ENCODE measurements at regions not wholly inside any gene's neighbourhood (a gene's known extent, or its start where the extent isn't known, plus 50 kb on each side); places are given as distances from the start of the nearest gene placed in this dataset.
A peak's percentile ranks its signal among the peaks of the same experiment; 100 is the strongest.
"Not testable (repeated sequence)": the region's sequence is repeated elsewhere in the genome, so short reads cannot be mapped to it uniquely, and the experiment has no call there.

- H3K79me2 ChIP-seq (ENCODE audit: low read depth): no peaks in the 10 kb centered on the region
- no peaks in the 10 kb centered on the region for H3K9me3 ChIP-seq (ENCODE audit: low read depth)
- peaks cover 8% of the 10 kb centered on the region for H3K9me3 Mint-ChIP-seq
- no peaks in the 10 kb centered on the region for H3K36me3 ChIP-seq
- no peak overlapping the region for H3K27ac Mint-ChIP-seq
- TF ChIP-seq, protein P1, sequence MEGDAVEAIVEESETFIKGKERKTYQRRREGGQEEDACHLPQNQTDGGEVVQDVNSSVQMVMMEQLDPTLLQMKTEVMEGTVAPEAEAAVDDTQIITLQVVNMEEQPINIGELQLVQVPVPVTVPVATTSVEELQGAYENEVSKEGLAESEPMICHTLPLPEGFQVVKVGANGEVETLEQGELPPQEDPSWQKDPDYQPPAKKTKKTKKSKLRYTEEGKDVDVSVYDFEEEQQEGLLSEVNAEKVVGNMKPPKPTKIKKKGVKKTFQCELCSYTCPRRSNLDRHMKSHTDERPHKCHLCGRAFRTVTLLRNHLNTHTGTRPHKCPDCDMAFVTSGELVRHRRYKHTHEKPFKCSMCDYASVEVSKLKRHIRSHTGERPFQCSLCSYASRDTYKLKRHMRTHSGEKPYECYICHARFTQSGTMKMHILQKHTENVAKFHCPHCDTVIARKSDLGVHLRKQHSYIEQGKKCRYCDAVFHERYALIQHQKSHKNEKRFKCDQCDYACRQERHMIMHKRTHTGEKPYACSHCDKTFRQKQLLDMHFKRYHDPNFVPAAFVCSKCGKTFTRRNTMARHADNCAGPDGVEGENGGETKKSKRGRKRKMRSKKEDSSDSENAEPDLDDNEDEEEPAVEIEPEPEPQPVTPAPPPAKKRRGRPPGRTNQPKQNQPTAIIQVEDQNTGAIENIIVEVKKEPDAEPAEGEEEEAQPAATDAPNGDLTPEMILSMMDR (IDR thresholded peaks at IDR 0.05): no peak
- TF ChIP-seq EZH2phosphoT487 (IDR thresholded peaks at IDR 0.05) (no peak), EZH2 (IDR thresholded peaks at IDR 0.05) (no peak)
- H3K36me3 Mint-ChIP-seq: no peaks in the 10 kb centered on the region
- H3K4me1 Mint-ChIP-seq: peaks cover 12% of the 10 kb centered on the region
- H3K9ac ChIP-seq: no peak overlapping the region
- no peak overlapping the region for H3K4me3 ChIP-seq
- H3K27me3 Mint-ChIP-seq (ENCODE audit: insufficient read depth, low read depth): peaks cover 14% of the 10 kb centered on the region
- peaks cover 9% of the 10 kb centered on the region for H3F3A ChIP-seq (ENCODE audit: low read depth)
- peak overlapping the region; percentile 64 for H3K4me2 ChIP-seq
- no peaks in the 10 kb centered on the region for H3K27me3 ChIP-seq
- H3K4me3 Mint-ChIP-seq: no peak overlapping the region
- peaks cover 26% of the 10 kb centered on the region for H3K4me1 ChIP-seq
- H2AFZ ChIP-seq (replicated peaks): no peak overlapping the region
- H4K20me1 ChIP-seq (ENCODE audit: low read depth): no peaks in the 10 kb centered on the region
- no peak for DNase-seq (ENCODE audit: low spot score)
- H3K27ac ChIP-seq: no peak overlapping the region
Observed at GRCh38 chr10:123275136-123275564, 120.9 kb downstream of the BUB3 start.

DNA sequence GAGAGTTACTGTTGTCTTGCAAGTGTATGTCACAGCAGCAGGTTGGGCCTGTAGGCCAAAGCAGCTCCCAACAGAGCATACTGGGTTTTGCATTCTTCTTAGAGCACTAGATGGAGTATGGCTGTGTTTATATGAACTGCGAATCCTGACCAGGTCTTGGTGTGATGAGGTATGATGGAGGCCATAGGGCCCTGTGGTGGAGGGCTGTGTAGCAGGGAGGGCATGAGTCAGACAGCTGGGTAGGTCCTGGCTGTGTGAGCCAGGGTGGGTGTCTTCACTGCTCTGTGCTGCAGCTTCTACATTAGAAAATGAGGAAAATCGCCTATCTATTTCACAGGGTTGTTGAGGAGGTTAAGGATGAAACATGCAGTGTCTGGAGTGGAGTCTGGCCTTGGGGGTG, 124.2 kb downstream of the BUB3 start:
- peaks cover 12% of the 10 kb centered on the region for H3K4me1 Mint-ChIP-seq
- no peak for TF ChIP-seq EZH2 (IDR thresholded peaks at IDR 0.05)
- TF ChIP-seq EZH2phosphoT487 (IDR thresholded peaks at IDR 0.05): no peak
- TF ChIP-seq, protein P1 (IDR thresholded peaks at IDR 0.05): no peak
- no peak for DNase-seq (ENCODE audit: low spot score)
- H3K9me3 ChIP-seq (ENCODE audit: low read depth): no peaks in the 10 kb centered on the region
- H3K27ac ChIP-seq: no peak overlapping the region
- H3K79me2 ChIP-seq (ENCODE audit: low read depth): no peaks in the 10 kb centered on the region
- H3K4me2 ChIP-seq: no peak overlapping the region
- H3K27ac Mint-ChIP-seq: no peak overlapping the region
- H4K20me1 ChIP-seq (ENCODE audit: low read depth): no peaks in the 10 kb centered on the region
- H3K4me3 ChIP-seq: no peak overlapping the region
- no peak overlapping the region for H3K4me3 Mint-ChIP-seq
- no peaks in the 10 kb centered on the region for H3K36me3 Mint-ChIP-seq
- H3K27me3 ChIP-seq: no peaks in the 10 kb centered on the region
- H3K27me3 Mint-ChIP-seq (ENCODE audit: insufficient read depth, low read depth): peaks cover 13% of the 10 kb centered on the region
- H3K4me1 ChIP-seq: peaks cover 22% of the 10 kb centered on the region
- peaks cover 9% of the 10 kb centered on the region for H3F3A ChIP-seq (ENCODE audit: low read depth)
- peaks cover 14% of the 10 kb centered on the region for H3K9me3 Mint-ChIP-seq
- H3K36me3 ChIP-seq: no peaks in the 10 kb centered on the region
- no peak overlapping the region for H2AFZ ChIP-seq (replicated peaks)
- no peak overlapping the region for H3K9ac ChIP-seq

- not testable (repeated sequence) for H2AFZ ChIP-seq (replicated peaks); H3K27ac Mint-ChIP-seq; H3K36me3 Mint-ChIP-seq; H3K27me3 ChIP-seq; H3K4me2 ChIP-seq; H3K4me3 Mint-ChIP-seq; H3K36me3 ChIP-seq; H3K4me1 ChIP-seq; DNase-seq (ENCODE audit: low spot score); H3K4me3 ChIP-seq; H3K27ac ChIP-seq; H3K9ac ChIP-seq; H3K79me2 ChIP-seq (ENCODE audit: low read depth); H3K27me3 Mint-ChIP-seq (ENCODE audit: insufficient read depth, low read depth); H3K4me1 Mint-ChIP-seq; H3K9me3 ChIP-seq (ENCODE audit: low read depth); H4K20me1 ChIP-seq (ENCODE audit: low read depth); H3F3A ChIP-seq (ENCODE audit: low read depth)
- peaks cover 10% of the 10 kb centered on the region for H3K9me3 Mint-ChIP-seq
Observed at GRCh38 chr10:123283371-123283770, 129.2 kb downstream of the BUB3 start.

- H3K36me3 Mint-ChIP-seq: no peaks in the 10 kb centered on the region
- peaks cover 10% of the 10 kb centered on the region for H3K9me3 Mint-ChIP-seq
- no peak overlapping the region for H3K27ac ChIP-seq
- peaks cover 2% of the 10 kb centered on the region for H3K27me3 Mint-ChIP-seq (ENCODE audit: insufficient read depth, low read depth)
- TF ChIP-seq EZH2phosphoT487 (IDR thresholded peaks at IDR 0.05) (no peak), EZH2 (IDR thresholded peaks at IDR 0.05) (no peak)
- TF ChIP-seq, protein P1 (IDR thresholded peaks at IDR 0.05): peak; percentile 31
- H3K36me3 ChIP-seq: no peaks in the 10 kb centered on the region
- no peaks in the 10 kb centered on the region for H3F3A ChIP-seq (ENCODE audit: low read depth)
- H3K27me3 ChIP-seq: no peaks in the 10 kb centered on the region
- H3K4me3 ChIP-seq: no peak overlapping the region
- no peak overlapping the region for H3K27ac Mint-ChIP-seq
- H3K9ac ChIP-seq: no peak overlapping the region
- H3K9me3 ChIP-seq (ENCODE audit: low read depth): no peaks in the 10 kb centered on the region
- H3K4me3 Mint-ChIP-seq: no peak overlapping the region
- H4K20me1 ChIP-seq (ENCODE audit: low read depth): no peaks in the 10 kb centered on the region
- no peak for DNase-seq (ENCODE audit: low spot score)
- no peak overlapping the region for H2AFZ ChIP-seq (replicated peaks)
- H3K4me1 ChIP-seq: no peaks in the 10 kb centered on the region
- no peaks in the 10 kb centered on the region for H3K79me2 ChIP-seq (ENCODE audit: low read depth)
- no peaks in the 10 kb centered on the region for H3K4me1 Mint-ChIP-seq
- H3K4me2 ChIP-seq: no peak overlapping the region
Observed at GRCh38 chr10:123284022-123284421, 129.8 kb downstream of the BUB3 start.

Data from neural progenitor cell (in vitro differentiated cells).